ENCODE measurements at regions not wholly inside any gene's neighbourhood (a gene's known extent, or its start where the extent isn't known, plus 50 kb on each side); places are given as distances from the start of the nearest gene placed in this dataset.

- no peak overlapping the region for H2AFZ ChIP-seq (ENCODE audit: low read length)
- H3K9me3 Mint-ChIP-seq = no peaks in the 10 kb centered on the region
- no peak overlapping the region for H4K5ac ChIP-seq (ENCODE audit: insufficient read length, low read depth, low read length)
- H3K4me3 Mint-ChIP-seq = no peak overlapping the region
- no peak overlapping the region for H2BK15ac ChIP-seq (ENCODE audit: low read depth, low read length)
- H2BK20ac ChIP-seq (ENCODE audit: low read depth, low read length, poor library complexity, severe bottlenecking) = no peak overlapping the region
- no peak overlapping the region for H2BK120ac ChIP-seq (ENCODE audit: low read depth, low read length, poor library complexity, severe bottlenecking)
- H3K79me2 ChIP-seq (ENCODE audit: insufficient read depth, low read length) = no peaks in the 10 kb centered on the region
- H2BK5ac ChIP-seq (ENCODE audit: insufficient read length, low read length) = no peak overlapping the region
- no peak overlapping the region for H4K91ac ChIP-seq (ENCODE audit: insufficient read length, low read depth, low read length)
- no peak overlapping the region for H4K8ac ChIP-seq (replicated peaks; ENCODE audit: insufficient read length, low read depth, low read length)
- no peaks in the 10 kb centered on the region for H3K36me3 Mint-ChIP-seq (ENCODE audit: insufficient read depth in 1 of 3, low read depth in 3 of 3)
- TF ChIP-seq CTCF (conservative IDR thresholded peaks at IDR 0.05) = no peak
- no peak overlapping the region for H3K27ac Mint-ChIP-seq
- no peak overlapping the region for H3K4me2 ChIP-seq (ENCODE audit: insufficient read depth, insufficient read length, low read length)
- H2BK12ac ChIP-seq (ENCODE audit: insufficient read length, low read depth, low read length) = no peak overlapping the region
- no peak overlapping the region for H3K14ac ChIP-seq (ENCODE audit: insufficient read depth, low read length)
- H3K4me1 ChIP-seq (ENCODE audit: insufficient read depth, low read length) = no peaks in the 10 kb centered on the region
- no peak overlapping the region for H3K56ac ChIP-seq (ENCODE audit: insufficient read length, low read depth, low read length)
- no peaks in the 10 kb centered on the region for H4K20me1 ChIP-seq (ENCODE audit: control insufficient read depth, insufficient read depth, insufficient read length)
- no peaks in the 10 kb centered on the region for H3K23me2 ChIP-seq (ENCODE audit: insufficient read length, low read depth, low read length, poor library complexity, severe bottlenecking)
- no peaks in the 10 kb centered on the region for H3K9me3 ChIP-seq (ENCODE audit: control insufficient read depth, low read depth, low read length)
- no peak overlapping the region for H3K23ac ChIP-seq (ENCODE audit: insufficient read length, low read depth, low read length)
- no peak overlapping the region for H3T11ph ChIP-seq (ENCODE audit: low read length)
- no peak overlapping the region for H3K27ac ChIP-seq (ENCODE audit: insufficient read length, low read depth, low read length)
- H3K79me1 ChIP-seq (ENCODE audit: insufficient read depth, low read depth, low read length, poor library complexity, severe bottlenecking) = no peaks in the 10 kb centered on the region
- H3K27me3 ChIP-seq (ENCODE audit: insufficient read depth, low read length) = no peaks in the 10 kb centered on the region
- WGBS (ENCODE audit: extremely low coverage, insufficient read length, low lambda C conversion rate) = no CpG with 5 or more reads among the region's 1 CpG
- H3K18ac ChIP-seq (ENCODE audit: insufficient read length, low read depth, low read length) = no peak overlapping the region
- H3K27me3 Mint-ChIP-seq (ENCODE audit: low read depth) = no peaks in the 10 kb centered on the region
- peaks cover 0 to 13% of the 10 kb centered on the region in 2 experiments; a peak in 2 of 4 replicates for H3K4me1 Mint-ChIP-seq
- H2AK5ac ChIP-seq (ENCODE audit: insufficient read length, low read length) = no peak overlapping the region
- no peak overlapping the region for H3K4ac ChIP-seq (ENCODE audit: low read depth, low read length)
- H3K9ac ChIP-seq (ENCODE audit: extremely low read depth, insufficient read length, low read length) = no peak overlapping the region
- no peak for DNase-seq
These were observed 70.1 kb upstream of the MBNL1 start for GRCh38 chr3:152198665-152199064.

Measured in H9 (cell line).